SU-DHL-6 (cell line): ENCODE measurements at regions not wholly inside any gene's neighbourhood (a gene's known extent, or its start where the extent isn't known, plus 50 kb on each side); places are given as distances from the start of the nearest gene placed in this dataset.
A peak's percentile ranks its signal among the peaks of the same experiment; 100 is the strongest.

ENCODE experiments used
- EZH2phosphoT487 ChIP-seq: fragments of 200-600 bp; sonication (generic), shearing (Covaris generic); conservative IDR thresholded peaks from 2 replicates; pipeline ENCODE4 v1.6.1; 2018; ENCODE audit warnings: mild to moderate bottlenecking, antibody characterized with exemption, low read length, moderate library complexity, mixed read lengths
- TF ChIP-seq, protein P1 (sequence below): fragments of 200-600 bp; sonication (generic); IDR thresholded peaks from one replicate; pipeline ENCODE4 v1.5.1; 2017; ENCODE audit warnings: antibody characterized with exemption, mild to moderate bottlenecking, low read length, moderate library complexity; ENCODE audit not compliant: insufficient read depth, poor library complexity, severe bottlenecking

DNA sequence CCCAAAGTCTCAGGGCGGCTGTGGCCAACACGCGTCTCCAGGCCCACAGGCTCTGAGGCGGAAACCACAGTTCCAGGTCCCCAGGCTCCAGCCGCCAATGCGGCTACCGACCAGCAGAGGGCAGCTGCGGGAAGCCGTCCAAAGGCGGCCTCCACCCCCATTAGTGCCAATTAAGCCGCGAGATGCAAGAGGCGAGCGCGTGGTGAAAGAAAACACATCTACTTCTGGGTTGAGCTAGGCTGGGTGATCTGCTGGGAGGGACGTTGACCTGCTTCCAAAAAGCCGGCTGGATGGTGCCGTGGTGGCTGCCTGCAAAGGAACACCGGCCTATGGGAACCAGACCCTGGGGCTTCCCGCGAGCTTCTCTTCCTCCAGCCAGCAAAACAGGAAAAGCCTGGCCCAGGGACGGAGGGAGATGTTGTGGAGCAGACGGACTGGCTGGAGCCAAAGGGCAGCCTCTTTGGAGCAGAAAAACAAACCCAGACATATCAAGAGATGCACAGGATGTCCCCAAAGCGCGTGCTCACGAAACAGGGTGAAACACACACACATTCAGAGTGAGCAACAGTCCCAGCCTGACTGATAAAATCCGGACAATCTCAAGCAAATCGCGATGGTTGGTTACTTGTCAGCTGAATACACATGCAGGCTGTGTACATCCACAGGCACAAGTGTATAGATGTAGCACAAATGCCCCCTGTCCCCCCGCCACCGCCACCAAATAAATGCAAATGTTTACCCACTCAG is 187.1 kb upstream of the BRINP1 start:
- TF ChIP-seq, protein P1, sequence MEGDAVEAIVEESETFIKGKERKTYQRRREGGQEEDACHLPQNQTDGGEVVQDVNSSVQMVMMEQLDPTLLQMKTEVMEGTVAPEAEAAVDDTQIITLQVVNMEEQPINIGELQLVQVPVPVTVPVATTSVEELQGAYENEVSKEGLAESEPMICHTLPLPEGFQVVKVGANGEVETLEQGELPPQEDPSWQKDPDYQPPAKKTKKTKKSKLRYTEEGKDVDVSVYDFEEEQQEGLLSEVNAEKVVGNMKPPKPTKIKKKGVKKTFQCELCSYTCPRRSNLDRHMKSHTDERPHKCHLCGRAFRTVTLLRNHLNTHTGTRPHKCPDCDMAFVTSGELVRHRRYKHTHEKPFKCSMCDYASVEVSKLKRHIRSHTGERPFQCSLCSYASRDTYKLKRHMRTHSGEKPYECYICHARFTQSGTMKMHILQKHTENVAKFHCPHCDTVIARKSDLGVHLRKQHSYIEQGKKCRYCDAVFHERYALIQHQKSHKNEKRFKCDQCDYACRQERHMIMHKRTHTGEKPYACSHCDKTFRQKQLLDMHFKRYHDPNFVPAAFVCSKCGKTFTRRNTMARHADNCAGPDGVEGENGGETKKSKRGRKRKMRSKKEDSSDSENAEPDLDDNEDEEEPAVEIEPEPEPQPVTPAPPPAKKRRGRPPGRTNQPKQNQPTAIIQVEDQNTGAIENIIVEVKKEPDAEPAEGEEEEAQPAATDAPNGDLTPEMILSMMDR = peak; percentile 93
- no peak for TF ChIP-seq EZH2phosphoT487
